NCI-H146 treated with DMSO at 0.1 percent for 48 hours (cell line): ENCODE measurements at regions not wholly inside any gene's neighbourhood (a gene's known extent, or its start where the extent isn't known, plus 50 kb on each side); places are given as distances from the start of the nearest gene placed in this dataset.
"Not testable (repeated sequence)": the region's sequence is repeated elsewhere in the genome, so short reads cannot be mapped to it uniquely, and the experiment has no call there.

Experiments
- DNase-seq: peaks from one replicate; lab custom pipeline; 2025; ENCODE audit not compliant: unreplicated experiment; lab: John Stamatoyannopoulos, UW

DNA sequence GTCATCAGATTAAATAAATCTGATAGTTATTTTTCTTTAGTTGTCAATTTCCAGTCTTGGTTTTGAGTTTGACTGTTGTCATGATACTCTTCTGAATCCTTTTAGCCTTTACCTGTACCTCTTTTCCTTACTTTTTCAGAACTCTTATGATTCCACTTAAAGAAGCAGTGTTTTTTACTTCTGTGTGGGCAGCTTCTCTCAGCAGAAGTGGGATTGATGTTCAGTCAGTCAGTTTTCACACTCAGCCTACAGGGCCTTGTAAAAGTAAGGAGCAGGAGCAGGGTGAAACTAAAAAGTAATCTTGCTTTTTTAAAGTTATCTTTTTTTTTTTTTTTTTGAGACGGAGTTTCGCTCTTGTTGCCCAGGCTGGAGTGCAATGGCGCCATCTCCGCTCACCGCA lies 75.1 kb downstream of the HAUS1 start:
- no peak for DNase-seq

DNA sequence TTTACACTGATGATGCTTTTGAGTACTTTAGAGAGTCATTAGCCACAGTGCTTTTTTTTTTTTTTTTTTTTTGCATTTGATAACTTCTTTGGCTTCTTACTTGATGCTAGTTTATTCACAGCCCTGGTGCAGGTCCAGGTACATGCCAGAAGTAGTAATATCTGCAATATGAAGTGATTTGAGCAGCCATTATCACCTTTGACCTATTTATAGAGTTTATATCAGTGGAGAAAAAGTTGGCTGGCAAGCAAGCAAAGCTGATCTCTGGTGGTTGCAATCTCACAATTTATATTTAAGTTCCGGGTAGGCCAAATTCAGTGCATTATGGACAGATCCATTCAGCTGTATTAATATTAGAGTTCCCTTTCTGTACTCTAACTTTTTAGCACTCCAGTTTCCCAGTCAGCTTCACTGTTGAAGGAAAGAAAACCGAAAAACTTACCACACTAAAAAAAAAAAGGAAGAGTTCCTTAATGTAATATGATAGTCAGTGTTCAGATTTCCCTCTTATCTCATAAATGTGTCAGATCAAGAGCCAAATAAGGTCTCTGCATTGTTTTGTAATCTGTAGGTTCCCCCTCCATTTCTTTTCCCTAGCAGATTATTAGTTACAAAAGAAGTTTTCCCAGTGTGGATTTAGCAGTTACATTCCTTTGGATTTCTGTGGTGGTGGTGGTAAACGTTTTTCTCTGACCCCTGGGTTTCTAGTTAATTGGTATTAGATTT lies 78.6 kb downstream of the HAUS1 start:
- no peak for DNase-seq

DNA sequence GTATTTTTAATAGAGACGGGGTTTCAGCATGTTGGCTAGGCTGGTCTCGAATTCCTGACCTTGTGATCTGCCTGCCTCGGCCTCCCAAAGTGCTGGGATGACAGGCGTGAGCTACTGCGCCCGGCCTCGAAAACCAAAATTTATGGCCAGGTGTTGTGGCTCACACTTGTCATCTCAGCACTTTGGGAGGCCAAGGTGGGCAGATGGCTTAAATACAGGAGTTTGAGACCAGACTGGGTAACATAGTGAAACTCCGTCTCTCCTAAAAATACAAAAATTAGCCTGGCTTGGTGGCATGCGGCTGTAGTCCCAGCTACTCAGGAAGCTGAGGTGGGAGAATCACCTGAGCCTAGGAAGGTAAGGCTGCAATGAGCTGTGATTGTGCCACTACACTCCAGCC lies 80.1 kb downstream of the HAUS1 start:
- DNase-seq = not testable (repeated sequence)

DNA sequence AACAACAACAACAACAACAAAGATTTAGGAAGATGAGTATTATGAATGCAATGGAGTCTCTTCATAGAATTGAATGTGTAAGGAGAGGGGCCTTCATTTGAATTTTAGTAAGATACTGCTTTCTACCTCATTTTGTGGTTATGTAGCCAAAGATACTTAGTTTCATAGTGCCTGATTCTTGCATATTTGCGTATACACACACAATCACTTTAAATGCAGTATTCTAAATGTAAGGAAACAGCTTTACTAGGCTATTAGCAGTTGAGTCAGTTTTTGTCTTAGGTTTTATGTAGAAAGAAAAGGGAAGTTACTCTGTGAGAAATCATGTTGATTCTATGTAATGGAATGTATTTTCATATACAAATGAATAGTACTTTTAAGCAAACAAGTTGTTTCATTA lies 80.5 kb downstream of the HAUS1 start:
- no peak for DNase-seq

DNA sequence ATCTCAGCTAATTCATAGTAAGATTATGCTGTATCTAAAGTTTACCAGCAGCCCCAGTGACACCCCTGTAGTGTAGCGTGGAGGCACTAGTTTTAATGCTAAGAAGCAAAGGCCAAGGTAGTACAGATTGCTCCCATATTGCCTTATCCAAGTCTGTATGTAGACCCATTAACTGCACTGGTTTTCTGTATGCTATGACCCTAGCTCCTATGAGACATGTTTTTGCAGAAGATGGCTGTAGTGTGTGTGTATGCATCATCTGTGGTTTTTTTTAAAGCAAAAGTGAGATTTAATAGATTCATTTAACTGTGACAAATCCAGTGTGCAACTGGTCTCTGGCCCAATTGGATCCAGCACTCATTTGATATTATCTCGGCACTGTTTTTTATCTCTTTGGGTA lies 86.5 kb downstream of the HAUS1 start:
- DNase-seq = no peak

DNA sequence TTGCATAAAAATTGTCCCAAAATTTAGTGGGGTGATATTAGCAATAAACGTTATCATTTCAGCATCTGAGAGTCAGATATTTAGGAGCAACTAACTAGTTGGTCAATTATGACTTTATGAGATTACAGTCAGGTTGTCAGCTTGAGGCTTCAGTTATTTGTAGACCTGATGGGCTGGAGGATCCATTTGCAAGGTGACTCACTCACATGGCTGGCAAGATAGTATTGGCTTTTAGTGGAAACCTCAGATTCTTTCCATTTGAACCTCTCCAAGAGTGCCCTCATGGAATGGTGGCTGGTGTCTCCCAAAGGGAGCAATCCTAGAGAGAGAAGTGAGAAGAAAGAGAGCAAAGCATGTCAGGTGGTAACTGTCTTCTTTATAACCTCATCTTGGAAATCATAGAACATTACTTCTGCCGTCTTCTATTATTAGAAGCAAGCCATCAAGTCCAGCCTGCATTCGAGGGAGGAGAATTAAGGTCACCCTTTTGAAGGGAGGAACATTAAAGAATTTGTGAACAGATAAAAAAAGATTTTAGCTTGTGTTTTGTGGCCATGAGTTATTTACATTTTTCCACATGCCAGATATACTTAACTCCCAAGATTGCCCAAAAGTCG lies 92.5 kb downstream of the HAUS1 start:
- DNase-seq = no peak

DNA sequence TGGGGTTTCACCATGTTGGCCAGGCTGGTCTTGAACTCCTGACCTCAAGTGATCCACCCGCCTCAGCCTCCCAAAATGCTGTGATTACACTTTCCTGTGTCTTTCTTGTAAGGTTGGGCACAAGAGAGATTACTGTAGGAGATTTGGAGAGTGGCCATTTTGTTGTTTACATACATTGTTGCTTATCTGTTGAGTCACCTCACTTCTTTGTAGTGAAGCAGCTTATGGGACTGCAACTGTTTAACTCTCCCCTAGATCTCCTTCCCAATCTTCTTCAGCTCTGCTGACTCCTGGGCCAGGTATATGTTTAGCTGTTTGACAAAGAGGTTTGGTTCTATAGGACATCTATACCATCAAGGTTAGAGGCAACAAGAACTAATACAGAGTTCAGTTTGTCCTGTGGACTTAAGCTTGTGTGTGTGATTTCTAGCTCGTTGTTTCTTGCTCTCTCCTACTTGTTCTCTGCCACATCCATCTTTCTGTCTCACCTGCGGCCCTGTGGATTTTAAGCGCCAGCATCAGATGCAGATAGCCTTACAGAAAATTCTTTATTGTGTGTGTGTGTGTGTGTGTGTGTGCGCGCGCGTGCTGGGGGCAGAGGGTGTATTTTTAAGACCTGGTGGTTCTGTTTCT lies 95.4 kb downstream of the HAUS1 start:
- no peak for DNase-seq

DNA sequence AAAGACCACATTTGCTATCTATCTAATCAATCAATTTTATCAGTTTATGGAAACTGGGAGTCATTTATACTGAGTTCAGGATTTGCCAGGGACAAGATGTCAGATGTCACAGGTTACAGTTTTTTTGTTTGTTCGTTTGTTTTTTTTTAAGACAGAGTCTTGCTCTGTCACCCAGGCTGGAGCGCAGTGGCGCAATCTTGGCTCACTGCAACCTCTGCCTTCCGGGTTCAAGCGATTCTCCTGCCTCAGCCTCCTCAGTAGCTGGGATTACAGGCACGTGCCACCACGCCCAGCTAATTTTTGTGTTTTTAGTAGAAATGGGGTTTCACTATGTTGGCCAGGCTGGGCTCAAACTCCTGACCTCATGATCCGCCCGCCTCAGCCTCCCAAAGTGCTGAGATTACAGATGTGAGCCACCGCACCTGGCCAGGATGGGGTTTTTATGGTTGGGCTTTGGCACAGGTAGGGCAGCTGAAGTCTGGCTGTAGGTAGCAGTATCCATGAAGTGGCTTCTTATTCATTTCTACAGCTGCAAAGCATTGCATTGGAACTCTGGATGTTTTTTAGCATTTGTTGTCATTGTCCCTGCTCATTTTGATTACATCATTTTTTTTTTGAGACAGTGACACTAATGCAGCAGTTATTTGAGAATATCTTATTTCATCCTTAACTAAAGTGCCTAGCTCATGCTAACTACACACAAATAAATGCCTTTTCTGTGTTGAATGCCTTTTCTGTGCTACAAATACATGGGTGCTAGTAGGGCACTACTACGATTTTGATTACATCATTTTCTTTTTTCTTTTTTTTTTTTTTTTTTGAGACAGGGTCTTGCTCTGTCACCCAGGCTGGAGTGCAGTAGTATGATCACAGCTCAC lies 96.2 kb downstream of the HAUS1 start:
- not testable (repeated sequence) for DNase-seq

DNA sequence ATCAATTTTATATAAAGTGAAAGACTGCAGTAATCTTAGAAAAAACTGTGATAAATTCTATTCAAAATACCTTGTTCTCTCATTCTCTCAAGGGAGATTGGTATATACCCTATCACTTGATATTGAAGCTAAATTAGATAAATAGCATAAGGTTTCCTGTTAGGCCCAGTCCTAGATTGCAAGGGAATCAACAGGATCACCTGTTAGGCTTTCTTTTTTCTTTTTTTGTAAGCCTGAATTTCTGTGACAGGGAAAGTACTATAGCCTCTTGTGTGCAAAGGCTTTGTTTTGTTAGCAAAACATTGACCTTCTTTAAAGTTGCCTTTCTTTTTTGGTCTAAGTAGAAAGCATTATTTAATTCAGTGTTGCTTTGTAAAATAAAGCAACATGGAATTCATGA lies 100.0 kb downstream of the HAUS1 start:
- no peak for DNase-seq

DNA sequence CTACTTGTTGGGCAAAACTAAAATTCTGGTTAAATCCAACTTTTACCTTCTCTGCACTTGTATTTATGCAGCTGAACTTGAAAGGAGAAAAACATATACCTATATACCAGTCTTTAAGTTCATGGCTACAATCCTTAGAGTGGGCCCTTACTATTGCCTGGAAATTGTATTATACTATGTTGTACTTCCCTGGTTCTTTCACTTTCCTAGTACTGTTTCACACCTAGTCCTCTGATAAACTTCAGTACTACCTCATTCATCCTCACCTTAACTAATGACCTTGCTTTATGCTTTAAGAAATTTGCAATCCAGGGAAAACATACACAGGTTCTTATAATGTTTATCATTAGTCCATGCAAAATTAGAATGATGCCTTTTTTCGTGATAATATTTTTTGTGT lies 103.8 kb downstream of the HAUS1 start:
- DNase-seq = no peak

DNA sequence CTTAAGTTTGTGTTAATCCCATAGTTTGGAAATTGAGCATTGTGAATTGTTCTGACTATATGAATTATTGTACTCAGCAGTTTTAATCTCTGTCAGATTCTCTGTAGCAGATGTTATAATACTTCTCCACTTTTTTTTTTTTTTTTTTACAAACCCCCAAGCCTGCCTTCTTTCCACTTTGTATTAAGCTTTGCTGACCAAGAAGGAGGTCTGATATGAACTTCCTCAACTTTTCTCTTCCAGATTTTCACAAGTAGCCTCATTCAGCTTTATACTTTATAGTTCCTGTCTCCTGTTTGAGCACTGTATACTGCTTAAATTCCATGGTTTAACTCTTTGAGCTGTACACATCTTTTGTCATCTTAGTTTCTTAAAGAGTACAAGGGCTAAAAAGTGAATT lies 105.0 kb downstream of the HAUS1 start:
- no peak for DNase-seq

DNA sequence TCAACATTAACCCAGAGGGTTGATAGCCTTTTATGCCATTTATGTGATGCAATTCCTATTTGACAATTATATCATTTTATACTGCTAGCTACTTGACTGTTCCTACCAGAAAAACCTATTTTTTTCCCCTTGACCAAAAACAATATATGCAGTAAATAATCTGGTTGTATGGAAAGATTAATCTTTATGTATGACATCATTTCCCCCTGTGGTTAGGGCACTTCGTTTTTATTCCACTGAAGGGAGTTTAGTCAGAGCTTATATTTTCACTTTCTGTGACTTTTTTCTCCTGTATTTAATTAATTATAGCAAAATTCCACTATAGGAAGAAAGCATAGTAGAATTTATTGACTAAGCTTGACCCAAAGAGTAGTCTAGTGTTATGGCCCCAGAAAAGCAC lies 107.6 kb downstream of the HAUS1 start:
- DNase-seq = no peak

DNA sequence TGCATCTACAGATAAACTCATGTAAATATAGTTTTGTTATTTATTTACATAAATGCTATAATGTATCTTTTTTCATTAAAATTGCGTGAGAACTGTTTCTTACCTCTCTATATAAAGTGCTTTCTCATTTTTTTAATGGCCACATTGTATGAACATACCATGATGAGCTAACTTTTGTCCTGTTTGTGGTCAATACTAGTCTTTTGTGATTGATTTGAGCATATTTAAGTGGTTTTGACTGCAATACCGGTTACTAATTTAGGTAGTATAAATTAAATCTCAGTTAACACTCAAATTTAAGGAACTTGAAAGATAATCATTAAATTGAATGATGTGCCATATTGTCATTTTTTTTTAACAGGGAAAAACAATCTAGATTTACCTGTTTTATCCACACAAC lies 108.2 kb downstream of the HAUS1 start:
- no peak for DNase-seq

DNA sequence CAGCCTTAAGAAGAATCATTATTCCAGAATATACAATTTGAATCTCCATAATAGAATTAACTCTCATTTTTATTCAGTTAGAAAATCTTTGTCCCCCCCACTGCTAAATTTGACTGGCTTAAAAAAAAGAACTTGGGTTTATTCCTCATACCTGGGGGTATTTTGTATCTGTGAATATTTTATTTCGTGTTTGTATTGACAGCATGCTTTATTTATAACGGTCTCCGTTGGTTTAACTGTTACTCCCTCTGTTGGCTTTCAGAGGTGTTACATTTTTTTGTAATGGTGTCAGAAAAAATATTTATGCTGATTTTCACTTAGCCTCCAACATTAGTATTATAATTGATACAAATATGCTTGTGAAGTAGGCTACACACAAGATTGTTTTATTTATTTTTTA lies 109.1 kb downstream of the HAUS1 start:
- no peak for DNase-seq

DNA sequence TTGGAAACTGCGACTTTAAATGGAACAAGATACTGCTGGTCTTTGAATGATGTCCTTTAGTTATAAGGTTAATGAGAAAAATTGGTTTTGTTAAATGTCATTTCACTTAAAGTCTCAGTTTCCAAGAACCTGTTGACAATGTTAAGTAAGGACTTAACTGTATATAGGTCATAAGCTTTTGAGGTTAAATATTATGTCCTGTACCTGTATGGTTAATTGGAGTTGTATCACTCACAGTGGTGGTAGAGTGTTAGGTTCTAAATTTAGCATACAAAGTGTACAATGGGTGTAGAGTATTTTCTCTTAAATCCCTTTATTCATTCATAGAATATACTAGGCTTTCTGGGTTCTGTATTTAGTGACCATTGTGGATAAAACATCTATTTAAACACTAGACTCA lies 110.2 kb downstream of the HAUS1 start:
- DNase-seq = no peak

DNA sequence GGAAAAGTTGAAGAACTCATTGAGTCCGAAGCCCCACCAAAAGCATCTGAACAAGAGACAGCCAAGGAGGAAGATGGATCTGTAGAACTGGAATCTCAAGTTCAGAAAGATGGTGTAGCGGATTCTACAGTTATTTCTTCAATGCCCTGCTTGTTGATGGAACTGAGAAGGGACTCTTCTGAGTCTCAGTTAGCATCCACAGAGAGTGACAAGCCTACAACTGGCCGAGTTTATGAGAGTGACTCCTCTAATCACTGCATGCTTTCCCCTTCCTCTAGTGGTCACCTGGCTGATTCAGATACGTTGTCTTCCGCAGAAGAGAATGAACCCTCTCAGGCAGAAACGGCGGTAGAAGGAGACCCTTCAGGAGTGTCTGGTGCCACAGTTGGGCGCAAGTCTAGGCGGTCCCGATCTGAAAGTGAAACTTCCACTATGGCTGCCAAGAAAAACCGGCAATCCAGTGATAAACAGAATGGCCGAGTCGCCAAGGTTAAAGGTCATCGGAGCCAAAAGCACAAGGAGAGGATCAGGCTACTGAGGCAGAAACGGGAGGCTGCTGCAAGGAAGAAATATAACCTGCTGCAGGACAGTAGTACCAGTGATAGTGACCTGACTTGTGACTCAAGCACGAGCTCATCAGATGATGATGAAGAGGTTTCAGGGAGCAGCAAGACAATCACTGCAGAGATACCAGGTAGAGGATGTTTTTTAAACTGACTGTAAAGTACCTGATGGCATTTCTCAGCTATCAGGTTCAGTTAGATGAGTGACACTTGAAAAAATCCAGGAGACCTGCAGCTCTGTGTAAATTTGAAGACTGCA lies 111.9 kb downstream of the HAUS1 start:
- DNase-seq = no peak

DNA sequence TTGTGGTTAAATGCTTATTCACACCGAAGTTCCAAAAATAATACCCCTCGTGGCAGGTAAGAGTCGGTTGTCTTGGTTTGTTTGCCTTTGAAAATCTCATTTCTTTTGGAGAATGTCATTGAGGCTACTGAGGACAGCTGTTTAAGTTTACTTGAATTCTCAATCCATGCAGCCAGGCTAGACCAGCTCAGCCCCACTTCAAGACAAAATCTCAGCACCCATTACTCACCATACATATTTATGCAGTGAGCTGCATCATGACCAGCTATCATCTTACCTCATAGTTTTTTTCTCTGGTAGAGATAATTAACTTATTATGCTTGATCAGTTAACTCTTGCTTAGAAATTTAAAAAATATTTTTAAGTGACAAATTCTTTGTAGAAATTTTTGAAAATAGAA lies 115.9 kb downstream of the HAUS1 start:
- DNase-seq = no peak

DNA sequence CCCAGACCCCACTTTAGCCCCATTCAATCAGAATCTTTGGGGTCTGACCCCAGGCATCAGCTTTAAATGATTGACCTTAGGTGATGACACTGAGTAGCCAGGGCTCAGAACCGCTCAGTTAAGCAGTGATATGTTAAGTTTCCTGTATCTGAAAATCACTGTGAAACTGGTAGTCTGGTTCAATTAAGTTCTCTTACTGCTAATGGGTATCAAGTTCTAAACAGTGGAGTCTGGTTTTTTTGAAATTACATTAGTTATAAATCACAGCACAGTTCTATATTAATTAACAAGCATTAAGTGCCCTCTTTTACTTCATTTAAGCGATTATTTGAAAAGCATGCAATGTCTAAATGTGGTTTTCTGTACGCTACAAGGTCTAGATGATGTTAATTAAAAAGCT lies 117.9 kb downstream of the HAUS1 start:
- DNase-seq = no peak

DNA sequence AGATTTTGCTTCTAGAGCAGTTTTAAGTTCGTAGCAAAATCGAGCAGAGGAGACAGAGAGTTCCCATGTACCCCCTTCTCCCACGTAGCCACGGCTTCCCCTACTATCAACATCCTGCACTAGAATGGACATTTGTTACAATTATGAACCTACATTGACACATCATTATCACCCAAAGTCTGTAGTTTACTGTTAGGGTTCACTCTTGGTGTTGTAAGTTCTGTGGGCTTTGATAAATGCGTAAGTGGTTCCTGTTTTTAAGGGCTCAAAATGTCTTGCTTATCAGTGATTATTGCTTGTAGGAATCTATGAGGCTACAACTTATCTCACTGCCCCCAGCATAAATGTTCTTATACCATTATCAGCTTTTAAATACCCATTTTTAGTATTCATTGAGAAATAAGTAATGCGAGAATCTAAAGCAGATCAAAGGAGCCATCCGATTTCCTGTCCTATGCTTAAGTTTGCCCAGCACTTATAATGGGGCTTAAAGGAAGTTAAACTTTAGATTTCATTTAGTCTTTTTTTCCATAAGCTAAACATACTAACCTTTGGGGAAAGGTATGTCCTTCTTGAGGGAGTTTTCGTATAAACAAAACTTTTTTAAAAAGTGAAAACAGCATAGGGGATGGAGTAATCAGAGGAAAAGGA lies 118.7 kb downstream of the HAUS1 start:
- no peak for DNase-seq

DNA sequence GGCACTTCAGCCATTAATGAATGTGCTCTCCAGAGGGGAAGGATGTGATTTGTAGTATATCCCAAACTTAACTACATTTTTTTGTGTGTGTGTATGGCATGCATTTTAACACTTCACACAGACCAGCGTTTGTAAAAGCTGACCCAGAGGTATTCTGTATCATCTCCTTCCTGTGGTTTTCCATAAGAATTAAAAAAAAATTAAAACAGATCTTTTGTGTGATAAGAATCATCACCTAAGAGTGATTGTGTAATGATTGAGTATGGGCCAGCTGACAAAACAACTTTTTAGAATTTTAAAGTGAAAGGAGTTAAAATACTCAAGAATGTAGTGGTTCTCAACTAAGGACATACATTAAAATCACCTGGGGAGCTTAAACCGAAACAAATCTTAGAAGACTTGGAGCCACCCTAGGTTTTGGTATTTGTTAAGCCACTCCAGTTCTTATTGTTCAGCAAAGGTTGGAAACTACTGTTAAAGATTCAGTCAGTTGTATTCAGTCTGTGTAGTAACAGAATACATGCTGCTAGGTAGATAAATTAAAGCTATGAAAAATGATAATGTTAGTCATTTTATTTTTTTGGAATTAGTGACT lies 120.1 kb downstream of the HAUS1 start:
- DNase-seq = no peak
